ENCODE measurements at regions not wholly inside any gene's neighbourhood (a gene's known extent, or its start where the extent isn't known, plus 50 kb on each side); places are given as distances from the start of the nearest gene placed in this dataset.

DNA sequence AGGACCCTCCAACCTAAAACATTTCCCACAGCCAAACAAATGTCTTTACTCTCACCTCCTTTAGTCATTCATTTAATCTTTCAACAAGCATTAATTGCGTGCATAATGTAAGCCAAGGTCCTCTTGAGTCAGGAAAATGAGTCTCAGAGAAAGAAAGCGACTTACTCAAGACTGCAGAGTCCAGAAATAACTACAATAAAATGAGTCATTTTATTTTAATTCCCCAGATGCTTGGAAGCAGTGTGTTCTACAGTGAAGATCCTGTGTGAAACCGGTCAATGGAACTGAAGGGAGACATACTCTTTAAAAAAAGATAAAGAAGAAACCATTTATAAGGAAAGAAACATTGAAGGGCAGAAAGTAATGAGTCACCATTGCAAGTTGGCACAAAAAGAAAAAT lies 513.7 kb downstream of the CDK5RAP2 start:
- POLR2A ChIA-PET, result no interaction called here
- no peak overlapping the region for H3K27ac Mint-ChIP-seq

GRCh38 chr9:120065151-120065550 lies 514.8 kb downstream of the CDK5RAP2 start:
- ChIA-PET CTCF (no interaction called here), POLR2A (no interaction called here)
- Histone ChIP-seq H3K4me1 (ENCODE audit: control insufficient read depth in 2 of 2, insufficient read depth in 2 of 2, low read length in 2 of 2) (no peaks in the 10 kb centered on the region), H3K4me3 (ENCODE audit: control extremely low read depth in 1 of 5, extremely low read depth in 1 of 5, insufficient read depth in 1 of 5, low read depth in 2 of 5, low read length in 4 of 5) (no peak overlapping the region), H3K9me3 (ENCODE audit: control extremely low read depth in 1 of 3, control insufficient read depth in 2 of 3, insufficient read depth in 1 of 3, low read length in 2 of 3) (no peaks in the 10 kb centered on the region), H3K27ac (ENCODE audit: low read length in 2 of 2) (no peak overlapping the region), H2AFZ (ENCODE audit: insufficient read depth, low read depth, low read length, poor library complexity, severe bottlenecking) (no peak overlapping the region), H3K9ac (ENCODE audit: low read length) (no peak overlapping the region), H3K27me3 (replicated peaks in 1 of 4; ENCODE audit: control extremely low read depth in 1 of 4, control insufficient read depth in 3 of 4, insufficient read depth in 4 of 4, low read length in 3 of 4) (no peaks in the 10 kb centered on the region), H4K20me1 (ENCODE audit: control insufficient read depth, insufficient read depth, low read length, poor library complexity, severe bottlenecking) (no peaks in the 10 kb centered on the region), H3K36me3 (replicated peaks in 1 of 2; ENCODE audit: control extremely low read depth in 1 of 2, control insufficient read depth in 1 of 2, extremely low read depth in 1 of 2, insufficient read depth in 2 of 2, low read length in 1 of 2) (no peaks in the 10 kb centered on the region), H3K79me2 (ENCODE audit: control insufficient read depth, insufficient read depth, low read length) (no peaks in the 10 kb centered on the region), H3K4me2 (replicated peaks; ENCODE audit: low read depth, low read length, poor library complexity, severe bottlenecking) (no peak overlapping the region)
- WGBS (ENCODE audit: insufficient coverage), result no CpG with 5 or more reads among the region's 4 CpGs
- no peaks in the 10 kb centered on the region for H3K4me1 Mint-ChIP-seq
- no peak for DNase-seq
- TF ChIP-seq CTCF (IDR thresholded peaks at IDR 0.05), result no peak
- TF ChIP-seq EZH2 (IDR thresholded peaks at IDR 0.05; ENCODE audit: borderline replicate concordance, insufficient read depth, low read depth, low read length, poor library complexity, severe bottlenecking), result no peak
- no peak overlapping the region for H3K4me3 Mint-ChIP-seq
- ATAC-seq (ENCODE audit: low read depth), result no peak
- H3K9me3 Mint-ChIP-seq (ENCODE audit: insufficient read depth), result peaks cover 3% of the 10 kb centered on the region
- H3K27ac Mint-ChIP-seq, result no peak overlapping the region
- no peaks in the 10 kb centered on the region for H3K27me3 Mint-ChIP-seq
- intact Hi-C loops (cut with micrococcal nuclease), result no loop called here

More for the DNA sequence above, 513.7 kb downstream of the CDK5RAP2 start:
- H3K4me3 ChIP-seq (ENCODE audit: control extremely low read depth in 1 of 5, extremely low read depth in 1 of 5, insufficient read depth in 1 of 5, low read depth in 2 of 5, low read length in 4 of 5), result no peak overlapping the region
- H3K9me3 ChIP-seq (ENCODE audit: control extremely low read depth in 1 of 3, control insufficient read depth in 2 of 3, insufficient read depth in 1 of 3, low read length in 2 of 3), result no peaks in the 10 kb centered on the region
- H3K4me1 ChIP-seq (ENCODE audit: control insufficient read depth in 2 of 2, insufficient read depth in 2 of 2, low read length in 2 of 2), result no peaks in the 10 kb centered on the region
- intact Hi-C loops (cut with micrococcal nuclease), result no loop called here
- H3K4me3 Mint-ChIP-seq, result no peak overlapping the region
- H3K27me3 Mint-ChIP-seq, result peaks cover 3% of the 10 kb centered on the region
- H3K9me3 Mint-ChIP-seq (ENCODE audit: insufficient read depth), result peaks cover 3% of the 10 kb centered on the region
- CTCF ChIA-PET, result no interaction called here
- H3K4me2 ChIP-seq (replicated peaks; ENCODE audit: low read depth, low read length, poor library complexity, severe bottlenecking), result no peak overlapping the region
- H3K4me1 Mint-ChIP-seq, result no peaks in the 10 kb centered on the region
- TF ChIP-seq EZH2 (IDR thresholded peaks at IDR 0.05; ENCODE audit: borderline replicate concordance, insufficient read depth, low read depth, low read length, poor library complexity, severe bottlenecking) (no peak), CTCF (IDR thresholded peaks at IDR 0.05) (no peak)
- no CpG with 5 or more reads among the region's 3 CpGs for WGBS (ENCODE audit: insufficient coverage)
- no peaks in the 10 kb centered on the region for H3K27me3 ChIP-seq (replicated peaks in 1 of 4; ENCODE audit: control extremely low read depth in 1 of 4, control insufficient read depth in 3 of 4, insufficient read depth in 4 of 4, low read length in 3 of 4)
- no peak overlapping the region for H3K9ac ChIP-seq (ENCODE audit: low read length)
- no peak overlapping the region for H3K27ac ChIP-seq (ENCODE audit: low read length in 2 of 2)
- H2AFZ ChIP-seq (ENCODE audit: insufficient read depth, low read depth, low read length, poor library complexity, severe bottlenecking), result no peak overlapping the region
- H3K36me3 ChIP-seq (replicated peaks in 1 of 2; ENCODE audit: control extremely low read depth in 1 of 2, control insufficient read depth in 1 of 2, extremely low read depth in 1 of 2, insufficient read depth in 2 of 2, low read length in 1 of 2), result no peaks in the 10 kb centered on the region
- DNase-seq (no peak), ATAC-seq (ENCODE audit: low read depth) (no peak)
- no peaks in the 10 kb centered on the region for H4K20me1 ChIP-seq (ENCODE audit: control insufficient read depth, insufficient read depth, low read length, poor library complexity, severe bottlenecking)
- no peaks in the 10 kb centered on the region for H3K79me2 ChIP-seq (ENCODE audit: control insufficient read depth, insufficient read depth, low read length)
